GM19395 (cell line): ENCODE measurements at regions not wholly inside any gene's neighbourhood (a gene's known extent, or its start where the extent isn't known, plus 50 kb on each side); places are given as distances from the start of the nearest gene placed in this dataset.

Experiments
- ATAC-seq: cut with Tn5 transposase; IDR thresholded peaks from one replicate; pipeline ENCODE4 v1.9.1; 2021; ENCODE audit warnings: mild to moderate bottlenecking, moderate library complexity; ENCODE audit not compliant: unreplicated experiment

DNA sequence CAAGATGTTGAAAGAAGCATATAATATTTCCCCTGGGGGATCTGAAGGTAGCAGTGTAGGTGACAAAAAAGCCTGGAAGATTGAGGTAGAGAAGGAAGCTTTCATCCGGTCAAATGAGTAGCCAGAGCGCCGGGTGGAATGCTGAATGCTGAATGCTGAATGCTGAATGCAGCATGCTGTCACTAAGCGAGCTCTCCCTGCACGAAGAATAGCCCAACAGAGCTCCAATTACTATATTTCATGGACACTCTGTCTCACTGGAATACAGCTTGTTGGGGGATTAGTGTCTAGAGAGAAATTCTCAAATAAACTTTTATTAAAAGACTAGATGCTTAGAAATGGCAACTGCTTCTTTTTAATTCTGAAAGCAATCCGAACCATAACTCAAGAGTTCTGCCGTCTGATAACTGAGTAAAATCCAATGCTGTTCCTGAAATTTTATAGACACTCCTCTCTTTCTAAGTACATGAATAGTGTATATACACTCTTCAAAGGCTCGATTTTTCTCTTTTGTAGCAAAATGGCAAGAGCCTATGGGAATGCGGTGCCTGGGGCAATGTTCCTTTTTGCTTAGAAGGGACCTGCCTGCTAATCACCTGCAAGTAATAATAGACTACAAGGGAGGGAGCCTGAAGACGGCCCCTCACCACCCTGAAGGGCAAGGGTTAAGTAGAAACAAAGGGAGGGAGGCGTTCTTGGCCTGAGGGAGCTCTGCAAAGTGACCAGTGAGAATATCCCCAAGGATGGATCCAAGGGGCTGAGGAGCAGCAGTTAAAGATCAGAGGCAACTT lies 203.7 kb upstream of the ESRRG start:
- no peak for ATAC-seq

DNA sequence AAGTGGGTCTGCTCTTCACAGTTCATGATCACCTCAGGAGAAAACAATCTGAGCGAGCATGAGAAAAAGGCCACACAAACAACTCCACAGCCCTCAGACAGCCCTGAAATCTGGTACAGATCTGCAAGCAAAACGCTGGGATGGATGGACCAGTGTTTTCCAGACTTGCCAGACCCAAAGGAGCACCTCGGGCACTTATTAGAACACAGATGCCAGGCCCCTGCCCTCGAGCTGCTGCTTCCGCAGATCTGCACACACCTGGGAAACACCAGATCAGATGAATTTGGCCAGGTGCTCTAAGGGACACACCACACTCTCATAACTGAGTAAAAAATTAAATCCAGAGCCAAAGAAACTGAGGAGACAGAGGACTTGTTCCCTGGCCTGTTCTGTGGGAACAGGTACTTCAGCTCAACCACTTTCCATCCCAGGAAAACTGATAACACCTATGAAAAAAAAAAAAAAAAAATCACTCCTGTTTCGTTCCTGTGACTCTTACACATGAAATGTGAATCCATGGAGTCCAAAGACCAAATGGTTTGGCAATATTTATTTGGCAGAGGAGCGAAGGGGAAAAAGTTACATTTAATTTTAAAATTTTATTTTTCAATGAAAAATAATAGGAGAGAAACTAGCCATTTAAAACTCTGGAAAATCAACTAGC lies 202.9 kb upstream of the ESRRG start:
- no peak for ATAC-seq

DNA sequence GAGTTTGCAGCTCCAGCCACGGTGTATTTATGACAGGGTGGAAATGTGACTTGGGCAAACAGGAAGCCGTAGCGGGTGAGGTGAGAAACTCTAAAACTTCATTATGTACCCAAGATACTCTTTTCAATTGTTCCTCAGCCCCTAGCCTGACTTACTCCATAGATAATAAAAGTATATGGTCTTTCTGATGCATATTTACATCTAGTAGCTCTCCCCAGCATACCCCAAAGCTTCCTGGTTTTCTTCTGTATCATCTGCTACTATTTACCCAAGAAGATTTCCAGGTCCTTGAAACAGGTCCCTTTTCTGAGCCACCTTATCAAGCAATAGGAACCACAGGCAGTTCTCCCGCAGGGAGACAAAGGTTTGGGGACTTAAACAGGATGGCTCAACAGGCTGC lies 201.5 kb upstream of the ESRRG start:
- no peak for ATAC-seq

GRCh38 chr1:216923601-216924000 lies 200.4 kb upstream of the ESRRG start:
- no peak for ATAC-seq

GRCh38 chr1:216922406-216922805 lies 199.2 kb upstream of the ESRRG start:
- no peak for ATAC-seq

- no peak for ATAC-seq
Measured at GRCh38 chr1:216921866-216922265, 198.6 kb upstream of the ESRRG start.

DNA sequence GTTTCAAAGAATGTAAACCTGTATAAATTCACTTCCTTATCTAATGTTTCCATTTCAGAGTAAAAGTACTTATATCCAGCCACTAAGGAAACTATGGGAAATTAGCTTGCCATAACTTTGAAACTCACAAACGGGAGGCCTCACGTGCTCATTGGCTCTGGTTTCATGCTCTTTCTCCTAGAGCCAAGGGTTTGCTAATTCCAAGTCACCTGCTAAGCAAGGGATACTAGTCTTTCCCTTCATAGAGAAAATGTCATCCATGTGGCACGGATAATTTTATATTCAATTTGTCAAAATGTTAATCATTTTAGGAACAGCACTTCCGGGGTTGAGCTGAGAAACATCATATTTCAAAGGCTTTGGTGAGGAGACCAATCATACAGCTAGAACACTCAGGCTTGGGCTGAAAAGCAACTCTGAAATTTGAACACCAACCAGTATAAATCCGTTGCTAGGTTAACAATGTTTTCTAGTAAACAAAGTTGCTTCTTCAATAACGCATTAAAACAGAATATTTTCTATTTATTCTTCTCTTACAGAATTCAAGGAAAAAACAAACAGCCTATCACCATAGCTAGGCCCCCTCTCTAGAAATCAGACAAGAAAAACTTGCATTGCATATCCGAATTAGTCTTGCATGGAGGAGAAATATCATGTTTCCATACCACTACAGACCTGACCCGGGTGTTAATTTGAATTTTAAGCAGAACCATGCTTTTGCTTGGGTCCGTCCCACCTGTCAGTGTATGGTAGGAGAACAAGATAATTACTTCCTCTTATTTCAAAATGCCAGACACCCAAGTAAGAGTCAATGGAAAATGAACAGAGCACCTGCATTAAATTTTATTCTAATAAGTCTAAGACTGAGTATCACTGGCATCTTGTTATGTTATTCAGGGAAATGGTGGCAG lies 196.1 kb upstream of the ESRRG start:
- no peak for ATAC-seq

- no peak for ATAC-seq
Measured at GRCh38 chr1:216916890-216917438, 193.7 kb upstream of the ESRRG start.

- no peak for ATAC-seq
Measured at GRCh38 chr1:216914974-216915373, 191.7 kb upstream of the ESRRG start.

DNA sequence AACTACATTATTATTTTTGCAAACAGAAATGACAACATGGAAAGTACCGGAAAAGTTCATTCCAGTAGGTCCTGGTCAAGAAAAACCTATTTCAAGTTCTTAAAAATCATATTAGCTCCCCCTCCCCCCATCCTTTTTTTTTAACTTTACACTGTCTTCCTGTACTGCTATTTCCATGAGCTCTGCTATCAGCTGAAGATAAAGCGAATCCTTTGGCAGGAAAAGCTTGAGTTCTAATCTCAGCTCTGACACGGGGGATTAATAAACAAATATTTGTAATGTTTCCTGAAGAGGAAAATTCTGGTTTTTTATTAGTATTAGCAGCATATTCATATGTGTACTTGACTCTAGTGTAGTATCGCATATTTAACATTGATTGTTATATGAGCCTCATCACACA lies 190.7 kb upstream of the ESRRG start:
- no peak for ATAC-seq

- ATAC-seq: no peak
Measured at GRCh38 chr1:216910081-216910840, 187.0 kb upstream of the ESRRG start.

DNA sequence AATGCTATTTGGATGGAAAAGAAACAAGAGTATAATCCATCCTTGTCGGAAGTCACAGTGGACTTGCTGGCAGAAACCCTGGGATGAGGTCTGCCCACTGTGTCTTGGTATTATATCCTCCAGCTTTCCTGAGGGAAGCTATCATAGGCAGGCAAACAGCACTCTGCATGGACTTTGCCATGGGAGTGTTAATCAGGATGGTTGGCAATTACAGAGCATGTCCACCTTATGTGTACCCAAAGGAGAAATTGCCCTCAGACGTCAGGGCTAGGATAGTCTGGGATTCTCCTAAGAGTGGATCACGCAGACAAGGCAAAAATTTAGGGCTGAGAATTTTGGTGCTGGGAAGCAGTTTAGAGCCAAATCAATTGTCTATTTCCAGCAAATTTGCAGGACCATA lies 184.9 kb upstream of the ESRRG start:
- no peak for ATAC-seq

GRCh38 chr1:216907100-216907499 lies 183.9 kb upstream of the ESRRG start:
- ATAC-seq: no peak

DNA sequence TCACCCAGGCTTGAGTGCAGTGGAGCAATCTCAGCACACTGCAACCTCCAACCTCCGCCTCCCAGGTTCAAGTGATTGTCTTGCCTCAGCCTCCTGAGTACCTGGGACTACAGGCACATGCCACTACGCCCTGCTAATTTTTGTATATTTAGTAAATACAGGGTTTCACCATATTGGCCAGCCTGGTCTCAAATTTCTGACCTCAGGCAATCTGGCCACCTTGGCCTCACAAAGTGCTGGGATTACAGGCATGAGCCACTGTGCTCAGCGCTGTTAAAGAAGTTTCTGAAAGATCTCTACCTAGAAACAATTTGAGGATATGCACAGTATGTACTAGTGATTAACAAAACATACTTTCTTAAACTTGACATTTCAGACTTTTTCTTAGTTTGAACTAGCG lies 182.6 kb upstream of the ESRRG start:
- ATAC-seq: no peak

- ATAC-seq: no peak
Measured at GRCh38 chr1:216905137-216905536, 181.9 kb upstream of the ESRRG start.

DNA sequence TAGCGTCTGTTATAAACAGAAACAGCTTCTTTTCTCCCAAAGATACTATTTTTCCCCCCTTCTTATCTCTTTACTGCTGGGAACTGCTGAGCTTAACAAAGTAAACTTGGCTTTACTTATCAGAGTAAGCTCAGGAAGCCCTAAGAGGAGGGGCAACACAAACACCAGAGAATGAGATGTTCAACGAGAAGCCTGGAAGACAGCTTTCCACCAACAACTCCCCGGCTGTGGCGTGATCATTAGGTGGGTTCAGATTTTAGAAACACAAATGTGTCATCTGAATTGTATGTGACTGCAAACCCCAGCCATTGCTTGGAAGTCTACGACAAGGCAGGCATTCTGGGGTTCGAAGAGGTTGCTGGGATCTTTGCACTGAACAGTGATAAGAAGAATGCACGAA lies 181.2 kb upstream of the ESRRG start:
- no peak for ATAC-seq

DNA sequence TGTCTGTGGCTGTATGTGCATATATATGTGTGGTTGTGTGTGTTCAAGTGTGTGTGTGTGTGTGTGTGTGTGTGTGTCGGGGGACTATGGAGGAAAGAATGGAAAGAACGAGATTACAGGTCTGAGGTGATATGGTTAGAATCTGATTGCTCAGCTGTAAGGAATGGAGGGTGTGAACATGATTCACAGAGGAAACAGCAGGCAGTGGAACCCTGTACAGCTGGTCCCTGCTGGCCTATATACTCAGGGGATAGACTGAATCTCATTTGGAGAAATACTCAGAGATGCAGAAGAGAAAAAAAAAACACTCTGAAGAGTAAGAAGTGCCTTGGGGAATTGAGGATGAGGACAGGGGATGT lies 180.1 kb upstream of the ESRRG start:
- ATAC-seq: no peak

DNA sequence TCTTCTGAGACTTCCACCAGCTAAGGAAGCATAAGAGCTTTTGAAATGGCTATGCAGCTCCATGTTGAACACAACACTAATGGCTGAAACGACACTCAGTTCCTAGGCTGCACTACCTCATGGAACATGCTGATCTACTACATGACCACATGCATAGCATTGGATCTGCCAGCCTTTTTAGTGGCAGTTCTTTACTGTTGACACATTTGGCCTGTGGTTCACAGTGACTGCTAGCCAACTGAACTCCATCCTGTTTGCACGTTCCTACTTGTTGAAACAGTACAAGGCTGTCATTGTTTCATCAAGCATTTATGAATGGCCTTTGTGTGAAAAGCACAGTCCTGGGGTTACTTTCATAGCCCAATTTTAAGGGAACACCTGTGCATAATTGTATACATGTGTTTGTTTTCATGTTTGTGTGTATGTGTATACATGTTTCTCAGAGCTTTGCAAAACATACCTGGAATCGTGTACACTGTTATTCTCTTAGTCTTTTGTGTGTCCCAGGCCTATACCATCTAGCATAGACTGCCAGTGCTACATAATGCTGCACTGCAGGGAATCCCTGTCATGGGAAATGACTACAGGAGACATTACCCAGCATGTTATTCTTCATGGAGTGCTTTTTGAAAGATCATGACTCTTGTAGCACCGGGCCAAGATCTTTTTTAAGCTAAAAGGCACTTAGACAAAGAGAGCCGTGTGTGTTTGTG lies 179.6 kb upstream of the ESRRG start:
- no peak for ATAC-seq

GRCh38 chr1:216900116-216900620 lies 176.9 kb upstream of the ESRRG start:
- ATAC-seq: no peak

- no peak for ATAC-seq
Measured at GRCh38 chr1:216898801-216899200, 175.6 kb upstream of the ESRRG start.
